ENCODE measurements at regions not wholly inside any gene's neighbourhood (a gene's known extent, or its start where the extent isn't known, plus 50 kb on each side); places are given as distances from the start of the nearest gene placed in this dataset.
"Not testable (repeated sequence)": the region's sequence is repeated elsewhere in the genome, so short reads cannot be mapped to it uniquely, and the experiment has no call there.

DNA sequence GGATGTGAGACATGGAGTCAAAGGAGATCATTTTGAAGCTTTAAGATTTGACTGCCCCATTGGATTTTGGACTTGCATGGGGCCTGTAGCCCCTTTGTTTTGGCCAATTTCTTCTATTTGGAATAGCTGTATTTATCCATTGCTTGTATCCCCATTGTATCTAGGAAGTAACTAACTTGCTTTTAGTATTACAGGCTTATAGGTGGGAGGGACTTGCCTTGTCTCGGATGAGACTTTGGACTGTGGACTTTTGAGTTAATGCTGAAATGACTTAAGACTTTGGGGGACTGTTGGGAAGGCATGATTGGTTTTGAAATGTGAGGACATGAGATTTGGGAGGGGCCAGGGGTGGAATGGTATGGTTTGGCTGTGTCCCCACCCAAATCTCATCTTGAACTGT is 105.2 kb downstream of the FOXD2 start:
- not testable (repeated sequence) for H3K27me3 ChIP-seq (ENCODE audit: control insufficient read depth, insufficient read depth, low read length); H3K36me3 ChIP-seq (ENCODE audit: control insufficient read depth, insufficient read depth, low read length); H3K9me3 ChIP-seq (ENCODE audit: control insufficient read depth, insufficient read depth, low read length)

GRCh38 chr1:47545912-47546483 is 108.2 kb downstream of the FOXD2 start:
- Histone ChIP-seq H3K9me3 (ENCODE audit: control insufficient read depth, insufficient read depth, low read length) (no peaks in the 10 kb centered on the region), H3K36me3 (ENCODE audit: control insufficient read depth, insufficient read depth, low read length) (no peaks in the 10 kb centered on the region), H3K4me1 (ENCODE audit: control insufficient read depth, insufficient read depth, low read length) (peaks cover 4% of the 10 kb centered on the region), H3K27me3 (ENCODE audit: control insufficient read depth, insufficient read depth, low read length) (no peaks in the 10 kb centered on the region), H3K9ac (ENCODE audit: low read depth, low read length) (no peak overlapping the region), H3K4me3 (ENCODE audit: low read depth, low read length) (no peak overlapping the region)

More for the DNA sequence above, 105.2 kb downstream of the FOXD2 start:
- H3K9ac ChIP-seq (ENCODE audit: low read depth, low read length); H3K4me3 ChIP-seq (ENCODE audit: low read depth, low read length); H3K4me1 ChIP-seq (ENCODE audit: control insufficient read depth, insufficient read depth, low read length): not testable (repeated sequence)

GRCh38 chr1:47547753-47548573 is 110.1 kb downstream of the FOXD2 start:
- Histone ChIP-seq H3K4me3 (ENCODE audit: low read depth, low read length) (no peak overlapping the region), H3K36me3 (ENCODE audit: control insufficient read depth, insufficient read depth, low read length) (no peaks in the 10 kb centered on the region), H3K9me3 (ENCODE audit: control insufficient read depth, insufficient read depth, low read length) (no peaks in the 10 kb centered on the region), H3K27me3 (ENCODE audit: control insufficient read depth, insufficient read depth, low read length) (no peaks in the 10 kb centered on the region), H3K9ac (ENCODE audit: low read depth, low read length) (no peak overlapping the region), H3K4me1 (ENCODE audit: control insufficient read depth, insufficient read depth, low read length) (peaks cover 4% of the 10 kb centered on the region)

DNA sequence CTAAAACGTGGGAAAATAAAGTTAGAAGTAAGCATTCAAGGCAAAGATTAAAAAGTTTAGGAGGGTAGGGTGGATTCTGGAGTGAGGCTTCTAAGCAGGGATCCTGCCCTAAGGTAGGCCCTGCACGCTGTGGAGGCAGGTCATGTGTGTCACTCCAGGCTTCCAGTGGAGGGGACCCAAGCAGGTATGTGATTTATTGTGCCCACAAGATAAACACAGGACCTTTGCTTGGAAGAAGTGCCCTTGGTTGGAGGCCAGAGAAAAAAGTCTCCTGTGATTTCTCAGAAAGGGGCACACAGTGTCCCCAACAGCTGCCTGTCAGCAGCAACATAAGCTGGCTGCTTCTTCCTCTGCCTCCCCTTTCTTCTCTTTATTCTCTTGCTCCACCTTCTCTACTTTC is 110.8 kb downstream of the FOXD2 start:
- no peaks in the 10 kb centered on the region for H3K27me3 ChIP-seq (ENCODE audit: control insufficient read depth, insufficient read depth, low read length)
- no peaks in the 10 kb centered on the region for H3K9me3 ChIP-seq (ENCODE audit: control insufficient read depth, insufficient read depth, low read length)
- H3K4me1 ChIP-seq (ENCODE audit: control insufficient read depth, insufficient read depth, low read length), result peaks cover 4% of the 10 kb centered on the region
- H3K4me3 ChIP-seq (ENCODE audit: low read depth, low read length), result no peak overlapping the region
- H3K9ac ChIP-seq (ENCODE audit: low read depth, low read length), result no peak overlapping the region
- H3K36me3 ChIP-seq (ENCODE audit: control insufficient read depth, insufficient read depth, low read length), result no peaks in the 10 kb centered on the region

DNA sequence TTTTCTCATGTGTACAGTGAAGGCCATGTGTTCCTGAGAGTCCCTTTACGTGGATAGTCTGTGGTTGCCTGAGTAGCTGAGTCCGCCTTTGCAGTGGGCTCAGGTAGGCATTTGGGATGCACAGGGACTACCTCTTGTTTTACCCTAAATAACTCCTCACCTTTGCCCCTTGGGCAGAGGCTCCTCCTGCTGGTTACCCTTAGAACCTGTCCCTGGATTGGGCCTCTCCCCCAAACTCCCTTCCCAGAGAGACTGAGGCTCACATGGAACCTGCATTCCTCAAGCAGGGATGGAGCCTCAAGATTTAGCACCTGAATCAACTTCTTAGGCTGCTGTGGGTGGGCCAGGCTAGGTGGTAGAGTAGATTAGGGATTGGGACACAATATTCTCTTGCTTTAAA is 111.7 kb downstream of the FOXD2 start:
- H3K4me3 ChIP-seq (ENCODE audit: low read depth, low read length), result no peak overlapping the region
- peaks cover 4% of the 10 kb centered on the region for H3K4me1 ChIP-seq (ENCODE audit: control insufficient read depth, insufficient read depth, low read length)
- no peaks in the 10 kb centered on the region for H3K9me3 ChIP-seq (ENCODE audit: control insufficient read depth, insufficient read depth, low read length)
- no peaks in the 10 kb centered on the region for H3K27me3 ChIP-seq (ENCODE audit: control insufficient read depth, insufficient read depth, low read length)
- H3K36me3 ChIP-seq (ENCODE audit: control insufficient read depth, insufficient read depth, low read length), result no peaks in the 10 kb centered on the region
- H3K9ac ChIP-seq (ENCODE audit: low read depth, low read length), result no peak overlapping the region

- Histone ChIP-seq H3K4me1 (ENCODE audit: control insufficient read depth, insufficient read depth, low read length) (peaks cover 4% of the 10 kb centered on the region), H3K9ac (ENCODE audit: low read depth, low read length) (no peak overlapping the region), H3K4me3 (ENCODE audit: low read depth, low read length) (no peak overlapping the region), H3K36me3 (ENCODE audit: control insufficient read depth, insufficient read depth, low read length) (no peaks in the 10 kb centered on the region), H3K27me3 (ENCODE audit: control insufficient read depth, insufficient read depth, low read length) (peaks cover 2% of the 10 kb centered on the region), H3K9me3 (ENCODE audit: control insufficient read depth, insufficient read depth, low read length) (no peaks in the 10 kb centered on the region)
Observed at GRCh38 chr1:47550929-47551328, 113.1 kb downstream of the FOXD2 start.

- H3K4me1 ChIP-seq (ENCODE audit: control insufficient read depth, insufficient read depth, low read length), result peaks cover 10% of the 10 kb centered on the region
- H3K27me3 ChIP-seq (ENCODE audit: control insufficient read depth, insufficient read depth, low read length), result peaks cover 2% of the 10 kb centered on the region
- H3K36me3 ChIP-seq (ENCODE audit: control insufficient read depth, insufficient read depth, low read length), result no peaks in the 10 kb centered on the region
- no peaks in the 10 kb centered on the region for H3K9me3 ChIP-seq (ENCODE audit: control insufficient read depth, insufficient read depth, low read length)
- H3K4me3 ChIP-seq (ENCODE audit: low read depth, low read length), result no peak overlapping the region
- H3K9ac ChIP-seq (ENCODE audit: low read depth, low read length), result no peak overlapping the region
Observed at GRCh38 chr1:47551971-47552528, 114.2 kb downstream of the FOXD2 start.

DNA sequence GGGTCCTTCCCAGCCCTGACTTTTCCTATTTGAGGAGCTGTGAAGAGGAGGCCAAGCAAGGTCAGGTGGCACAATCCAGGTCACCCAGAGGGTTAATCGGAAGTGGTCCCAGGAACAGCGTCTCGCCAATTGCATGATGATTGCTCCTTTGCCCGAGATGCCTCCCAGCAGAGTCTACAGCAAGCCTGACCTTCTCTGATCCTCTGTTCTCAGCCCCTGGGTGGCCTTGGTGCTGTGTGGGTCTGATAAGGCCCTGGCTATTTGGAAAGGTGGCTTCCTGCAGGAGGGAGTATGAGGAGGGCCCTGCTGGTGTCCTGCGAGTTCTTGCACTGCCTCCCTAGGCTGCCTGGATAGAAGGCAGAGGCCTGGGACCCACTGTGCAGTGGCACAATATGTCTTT is 116.2 kb downstream of the FOXD2 start:
- Histone ChIP-seq H3K4me1 (ENCODE audit: control insufficient read depth, insufficient read depth, low read length) (peaks cover 6% of the 10 kb centered on the region), H3K36me3 (ENCODE audit: control insufficient read depth, insufficient read depth, low read length) (no peaks in the 10 kb centered on the region), H3K4me3 (ENCODE audit: low read depth, low read length) (no peak overlapping the region), H3K9me3 (ENCODE audit: control insufficient read depth, insufficient read depth, low read length) (no peaks in the 10 kb centered on the region), H3K9ac (ENCODE audit: low read depth, low read length) (no peak overlapping the region), H3K27me3 (ENCODE audit: control insufficient read depth, insufficient read depth, low read length) (peaks cover 2% of the 10 kb centered on the region)

DNA sequence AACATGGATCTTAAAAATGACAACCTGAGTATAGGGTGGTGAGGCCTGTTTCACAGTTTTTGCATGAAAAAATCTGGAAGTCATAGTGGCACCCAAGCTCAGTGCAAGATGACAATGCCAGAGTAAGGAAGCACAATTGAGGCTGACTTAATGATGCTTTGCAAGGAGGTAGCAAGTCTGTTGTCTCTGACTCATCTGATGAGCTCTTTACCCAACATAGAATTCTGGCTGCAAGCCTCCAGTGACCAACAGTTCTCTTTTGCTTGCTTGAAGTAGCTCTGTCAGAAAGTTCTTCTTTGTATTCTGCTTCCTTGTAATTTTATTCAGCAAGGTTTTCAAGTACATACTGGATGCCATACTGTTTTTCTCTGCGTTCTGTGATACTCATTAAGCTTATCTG is 117.1 kb downstream of the FOXD2 start:
- H3K4me3 ChIP-seq (ENCODE audit: low read depth, low read length), result no peak overlapping the region
- H3K4me1 ChIP-seq (ENCODE audit: control insufficient read depth, insufficient read depth, low read length), result peaks cover 6% of the 10 kb centered on the region
- H3K9me3 ChIP-seq (ENCODE audit: control insufficient read depth, insufficient read depth, low read length), result no peaks in the 10 kb centered on the region
- H3K9ac ChIP-seq (ENCODE audit: low read depth, low read length), result no peak overlapping the region
- peaks cover 2% of the 10 kb centered on the region for H3K27me3 ChIP-seq (ENCODE audit: control insufficient read depth, insufficient read depth, low read length)
- H3K36me3 ChIP-seq (ENCODE audit: control insufficient read depth, insufficient read depth, low read length), result no peaks in the 10 kb centered on the region

DNA sequence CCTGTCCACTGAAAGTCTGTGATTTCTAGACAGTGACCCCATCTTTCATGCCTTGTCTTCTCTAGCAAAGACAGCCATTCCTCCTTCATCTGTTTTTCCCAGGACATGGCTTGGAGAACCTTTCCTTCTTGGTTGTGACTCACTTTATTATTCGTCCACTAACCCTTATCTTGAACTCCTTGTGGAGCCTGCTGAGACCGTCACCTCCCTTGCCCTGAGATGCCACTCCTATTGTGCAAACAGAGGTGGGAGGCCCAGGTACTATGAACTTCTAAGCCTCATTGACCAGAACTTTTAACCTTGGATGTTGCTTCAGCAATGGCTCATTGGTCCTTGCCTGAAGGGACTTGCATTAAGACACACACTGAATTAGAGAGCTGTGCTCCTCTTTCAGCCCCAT is 117.5 kb downstream of the FOXD2 start:
- Histone ChIP-seq H3K4me3 (ENCODE audit: low read depth, low read length) (no peak overlapping the region), H3K4me1 (ENCODE audit: control insufficient read depth, insufficient read depth, low read length) (peaks cover 6% of the 10 kb centered on the region), H3K27me3 (ENCODE audit: control insufficient read depth, insufficient read depth, low read length) (peaks cover 2% of the 10 kb centered on the region)

DNA sequence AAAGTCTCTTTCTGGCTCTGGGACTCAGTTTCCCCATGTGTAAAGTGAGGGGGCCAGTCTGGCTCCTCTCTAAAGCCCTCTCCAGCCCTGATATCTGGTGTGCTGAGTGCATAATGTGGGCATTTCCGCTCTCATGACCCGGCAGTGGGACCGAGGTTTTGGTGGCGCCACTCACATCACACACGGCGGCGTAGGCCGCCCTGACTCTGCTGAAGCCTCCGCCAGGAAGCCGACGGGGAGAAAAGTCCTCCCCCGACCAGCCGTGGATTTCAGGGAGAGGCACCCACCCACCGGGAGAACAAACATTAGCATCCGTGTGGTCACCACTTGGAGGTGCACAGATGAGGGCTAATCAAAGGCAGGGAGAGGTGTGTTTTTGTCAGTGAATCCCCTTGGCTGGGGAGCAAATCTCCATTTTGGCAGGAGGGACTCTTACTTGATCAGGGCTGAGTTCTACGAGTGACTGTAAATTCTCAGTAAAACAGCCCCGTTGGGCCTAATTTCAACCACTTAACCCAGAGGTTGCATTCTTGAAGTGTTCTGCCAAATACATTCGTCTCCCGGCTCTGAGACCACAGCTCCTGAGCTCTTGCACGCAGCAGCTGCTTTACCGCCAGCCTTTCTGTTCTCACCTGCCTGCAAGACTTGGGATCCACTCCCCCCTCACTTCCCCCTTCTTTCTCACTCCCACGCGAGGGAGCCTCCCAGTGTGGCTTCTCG is 118.2 kb downstream of the FOXD2 start:
- no peaks in the 10 kb centered on the region for H3K36me3 ChIP-seq (ENCODE audit: control insufficient read depth, insufficient read depth, low read length)
- H3K4me3 ChIP-seq (ENCODE audit: low read depth, low read length), result no peak overlapping the region
- H3K9me3 ChIP-seq (ENCODE audit: control insufficient read depth, insufficient read depth, low read length), result no peaks in the 10 kb centered on the region
- no peak overlapping the region for H3K9ac ChIP-seq (ENCODE audit: low read depth, low read length)
- H3K4me1 ChIP-seq (ENCODE audit: control insufficient read depth, insufficient read depth, low read length), result peaks cover 6% of the 10 kb centered on the region
- peaks cover 2% of the 10 kb centered on the region for H3K27me3 ChIP-seq (ENCODE audit: control insufficient read depth, insufficient read depth, low read length)

More for the DNA sequence above, 117.5 kb downstream of the FOXD2 start:
- H3K9ac ChIP-seq (ENCODE audit: low read depth, low read length), result no peak overlapping the region
- H3K36me3 ChIP-seq (ENCODE audit: control insufficient read depth, insufficient read depth, low read length), result no peaks in the 10 kb centered on the region
- H3K9me3 ChIP-seq (ENCODE audit: control insufficient read depth, insufficient read depth, low read length), result no peaks in the 10 kb centered on the region

All from iPS-15b (cell line).